OCI-LY3 (cell line): ENCODE measurements at regions not wholly inside any gene's neighbourhood (a gene's known extent, or its start where the extent isn't known, plus 50 kb on each side); places are given as distances from the start of the nearest gene placed in this dataset.

Source experiments
- CTCF ChIP-seq: fragments of 200-600, 300-600 bp; sonication (generic); IDR thresholded peaks from 2 replicates; pipeline ENCODE4 v1.5.1; 2014; ENCODE audit warnings: antibody characterized with exemption, low read length, low read depth
- EZH2phosphoT487 ChIP-seq: fragments of 200-600 bp; shearing (Covaris generic); IDR thresholded peaks from 2 replicates; pipeline ENCODE4 v1.6.1; 2018; ENCODE audit warnings: antibody characterized with exemption, mixed run types, low read depth

DNA sequence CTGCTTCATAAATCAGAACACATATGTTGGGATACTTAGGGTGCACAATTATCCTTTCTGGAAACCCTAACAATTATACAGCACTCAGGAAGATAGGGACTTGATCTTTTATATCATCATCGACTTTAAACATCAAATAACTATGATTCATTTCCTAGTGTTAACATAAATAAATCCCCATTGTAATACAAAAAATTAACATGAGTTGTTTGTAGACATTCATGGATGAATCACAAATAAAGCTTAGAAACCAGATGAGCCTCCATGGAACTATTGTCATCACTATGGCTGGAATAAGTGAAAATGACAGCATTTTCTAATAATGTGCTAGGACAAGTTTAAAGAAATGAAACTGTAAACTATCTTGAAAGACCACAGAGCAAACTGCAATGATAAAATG lies 821.7 kb downstream of the GATA3 start:
- TF ChIP-seq CTCF: no peak
- TF ChIP-seq EZH2phosphoT487: no peak
